HG02623 (cell line): ENCODE measurements at regions not wholly inside any gene's neighbourhood (a gene's known extent, or its start where the extent isn't known, plus 50 kb on each side); places are given as distances from the start of the nearest gene placed in this dataset.

Experiments used
- ATAC-seq: cut with Tn5 transposase; IDR thresholded peaks from one replicate; pipeline ENCODE4 v1.9.1; 2021; ENCODE audit warnings: moderate library complexity; ENCODE audit not compliant: unreplicated experiment

DNA sequence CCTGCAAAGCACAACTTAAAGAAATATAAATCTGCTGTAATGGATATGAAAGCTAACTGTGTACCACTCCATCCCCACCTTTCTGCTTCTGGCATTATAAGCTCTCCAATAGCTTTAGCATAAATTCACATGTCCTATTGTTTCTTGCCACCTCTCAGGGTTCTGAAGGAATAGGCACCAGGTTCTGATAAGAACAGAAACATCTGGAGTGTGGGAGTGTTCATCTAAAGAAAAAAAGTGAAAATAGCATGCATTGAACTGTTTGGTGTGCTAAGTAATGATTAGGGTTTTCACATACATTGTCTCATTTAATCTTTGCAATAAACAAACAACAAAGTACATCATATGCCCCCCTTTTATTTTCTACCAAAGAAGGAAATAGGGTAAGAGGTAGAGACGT, 72.3 kb downstream of the FAM76B start:
- no peak for ATAC-seq

DNA sequence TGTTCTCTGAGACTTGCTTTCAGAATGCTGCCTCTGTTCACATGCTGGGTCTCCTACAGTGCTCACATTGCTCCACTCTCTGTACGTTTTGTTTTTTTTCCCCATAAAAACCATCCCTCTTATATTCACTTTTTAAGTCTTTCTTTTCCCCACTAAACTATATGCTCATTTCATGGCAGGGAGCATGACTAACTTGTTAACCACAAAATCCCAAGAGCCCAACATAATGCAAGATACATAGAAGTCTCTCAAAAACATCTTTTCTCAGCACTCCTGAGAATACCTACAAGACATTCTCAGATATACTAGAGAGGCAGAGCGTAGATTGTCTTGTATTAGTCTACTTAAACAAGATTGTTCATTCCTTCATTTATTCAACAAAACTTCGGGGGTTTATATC, 73.3 kb downstream of the FAM76B start:
- no peak for ATAC-seq

GRCh38 chr11:95715777-95716241, 73.8 kb downstream of the FAM76B start:
- peak; percentile 83 for ATAC-seq

- no peak for ATAC-seq
Measured at GRCh38 chr11:95714843-95715776, 74.5 kb downstream of the FAM76B start.

- no peak for ATAC-seq
Measured at GRCh38 chr11:95713428-95713827, 76.2 kb downstream of the FAM76B start.

DNA sequence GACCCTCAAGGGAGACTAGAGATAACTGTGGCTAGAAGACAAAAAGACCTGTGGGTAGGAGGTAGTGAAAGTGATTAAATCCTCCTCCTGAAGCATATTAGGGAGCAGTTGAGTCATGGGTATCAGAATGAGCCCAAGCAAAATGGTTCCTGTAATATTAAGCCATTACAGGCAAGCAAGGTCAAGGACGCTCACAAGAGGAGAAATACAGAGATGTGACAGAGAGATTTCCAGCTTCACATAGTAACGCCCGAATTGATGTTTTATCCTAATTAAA, 77.7 kb downstream of the FAM76B start:
- ATAC-seq: peak; percentile 11

DNA sequence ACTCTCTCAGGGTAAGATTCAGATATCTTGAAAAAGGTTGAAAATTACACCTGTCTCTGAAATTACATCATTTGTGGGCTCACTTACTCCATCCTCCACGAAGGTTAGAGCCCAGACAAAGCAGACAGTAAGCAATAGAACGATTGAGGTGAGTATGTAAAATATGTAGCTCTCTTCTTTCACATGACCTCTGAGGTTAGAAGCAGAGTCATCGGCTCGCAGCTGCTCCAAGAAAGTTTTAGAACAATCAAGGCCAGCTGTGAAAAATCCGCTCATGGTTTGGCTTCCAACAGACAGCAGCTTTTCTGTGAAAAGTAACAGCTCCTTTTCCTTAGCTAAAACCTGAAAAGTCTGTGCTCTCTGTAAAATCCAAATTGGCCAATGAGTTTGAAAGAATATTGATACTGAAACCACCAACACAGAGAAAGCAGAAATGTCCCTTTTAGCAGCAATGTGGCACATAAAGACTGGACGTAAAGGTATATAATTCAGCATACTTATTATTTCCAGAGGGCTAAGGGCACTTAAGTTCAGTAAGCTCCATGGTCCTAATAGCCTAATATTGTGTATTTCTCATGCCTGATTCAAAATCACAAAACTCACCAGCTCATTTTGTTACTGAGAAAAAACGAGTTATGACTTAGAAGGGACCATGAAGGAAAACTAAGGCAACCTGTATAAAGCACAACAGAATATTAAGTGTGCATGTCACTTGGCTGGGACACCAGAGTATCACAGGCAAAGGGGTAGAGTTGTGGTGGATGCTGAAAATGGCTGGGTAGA, 78.2 kb downstream of the FAM76B start:
- peak; percentile 33 for ATAC-seq

DNA sequence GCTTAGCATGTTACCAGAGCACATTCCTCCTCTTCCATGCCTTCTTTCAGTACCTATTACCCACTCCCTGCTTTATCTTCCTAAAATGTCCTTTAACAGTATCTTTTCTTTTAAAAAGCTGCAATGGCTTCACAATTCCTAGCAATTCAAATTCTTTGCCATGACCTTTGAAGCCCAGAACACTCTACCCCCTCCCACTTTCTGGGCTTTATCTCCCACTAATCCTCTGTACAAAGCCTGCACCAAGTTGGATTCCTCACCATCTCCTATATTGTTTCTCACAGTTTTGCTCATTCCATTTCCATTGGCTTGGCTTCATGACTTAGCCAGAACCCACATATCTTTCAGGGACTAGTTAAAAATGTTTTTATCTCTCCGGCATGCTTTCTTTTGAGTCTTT, 80.9 kb downstream of the FAM76B start:
- ATAC-seq: no peak

GRCh38 chr11:95706974-95707387, 82.6 kb downstream of the FAM76B start:
- ATAC-seq: no peak

DNA sequence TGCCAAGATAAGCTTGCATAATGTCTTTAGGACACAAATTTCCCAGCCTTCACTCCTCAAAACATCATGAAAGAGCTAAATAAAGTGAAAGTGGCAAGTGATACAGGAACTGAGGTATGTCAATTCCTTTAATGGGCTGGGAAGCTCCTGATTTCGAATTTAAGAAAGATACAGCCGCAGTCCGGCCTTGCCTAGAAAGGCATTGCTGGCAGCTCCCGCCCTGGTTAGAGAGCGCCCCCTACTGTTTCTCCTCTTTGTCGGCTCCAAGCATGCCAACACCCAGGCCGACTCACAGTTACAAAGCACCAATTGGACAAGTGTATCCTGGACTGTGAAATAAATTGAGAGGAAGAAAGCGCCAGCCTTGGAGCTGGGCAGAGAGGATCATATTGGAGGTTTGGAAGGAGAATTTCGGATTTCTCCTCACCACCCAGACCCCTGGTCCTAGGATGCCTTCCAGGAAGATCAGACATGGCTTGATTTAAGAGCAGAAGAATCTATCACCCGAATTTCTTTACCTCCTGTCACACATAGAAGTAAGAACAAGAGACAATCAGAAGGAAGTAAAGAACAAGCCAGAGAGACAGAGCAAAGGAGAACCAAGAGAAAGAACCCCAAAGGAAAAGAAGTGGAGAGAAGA, 84.0 kb downstream of the FAM76B start:
- ATAC-seq: peak; percentile 86

- no peak for ATAC-seq
Measured at GRCh38 chr11:95704865-95705264, 84.7 kb downstream of the FAM76B start.

DNA sequence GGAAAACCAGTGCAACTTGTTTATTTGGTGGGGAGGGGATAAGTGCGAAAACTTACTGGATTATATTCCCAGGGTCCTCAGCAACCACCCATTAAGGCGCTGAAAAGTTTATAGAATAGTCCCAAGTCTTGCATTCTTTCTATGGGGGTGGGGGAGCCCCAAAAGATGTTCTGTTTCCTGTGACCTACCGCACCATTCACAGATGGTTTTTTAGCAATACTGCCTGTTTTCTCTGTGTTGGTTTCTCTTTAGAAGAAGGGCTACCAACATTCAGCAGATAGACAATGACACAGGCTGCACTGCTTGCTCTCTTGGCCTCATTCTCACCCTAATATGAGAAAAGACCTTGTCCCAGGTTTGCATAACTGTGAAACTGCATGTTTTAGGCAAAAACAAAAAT, 86.5 kb downstream of the FAM76B start:
- ATAC-seq: no peak

GRCh38 chr11:95702526-95702925, 87.1 kb downstream of the FAM76B start:
- ATAC-seq: no peak

DNA sequence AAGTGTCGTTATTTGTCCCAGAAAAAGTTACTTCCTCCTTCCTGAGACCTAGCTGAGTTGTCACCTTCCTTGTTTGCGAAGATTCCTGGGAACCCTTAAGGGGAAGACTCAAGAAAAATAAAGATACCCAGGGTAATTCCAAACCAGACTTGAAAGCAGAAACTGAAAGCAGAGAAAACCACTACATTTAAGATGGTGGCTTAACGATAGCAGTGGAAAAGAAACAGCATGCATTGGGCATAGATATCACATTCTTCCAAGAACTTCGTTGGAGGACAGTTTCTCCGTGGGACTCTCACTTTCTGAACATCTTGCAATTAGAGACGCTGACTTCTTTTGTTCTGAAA, 89.1 kb downstream of the FAM76B start:
- peak; percentile 44 for ATAC-seq

- peak; percentile 36 for ATAC-seq
Measured at GRCh38 chr11:95699631-95700470, 89.7 kb downstream of the FAM76B start.

DNA sequence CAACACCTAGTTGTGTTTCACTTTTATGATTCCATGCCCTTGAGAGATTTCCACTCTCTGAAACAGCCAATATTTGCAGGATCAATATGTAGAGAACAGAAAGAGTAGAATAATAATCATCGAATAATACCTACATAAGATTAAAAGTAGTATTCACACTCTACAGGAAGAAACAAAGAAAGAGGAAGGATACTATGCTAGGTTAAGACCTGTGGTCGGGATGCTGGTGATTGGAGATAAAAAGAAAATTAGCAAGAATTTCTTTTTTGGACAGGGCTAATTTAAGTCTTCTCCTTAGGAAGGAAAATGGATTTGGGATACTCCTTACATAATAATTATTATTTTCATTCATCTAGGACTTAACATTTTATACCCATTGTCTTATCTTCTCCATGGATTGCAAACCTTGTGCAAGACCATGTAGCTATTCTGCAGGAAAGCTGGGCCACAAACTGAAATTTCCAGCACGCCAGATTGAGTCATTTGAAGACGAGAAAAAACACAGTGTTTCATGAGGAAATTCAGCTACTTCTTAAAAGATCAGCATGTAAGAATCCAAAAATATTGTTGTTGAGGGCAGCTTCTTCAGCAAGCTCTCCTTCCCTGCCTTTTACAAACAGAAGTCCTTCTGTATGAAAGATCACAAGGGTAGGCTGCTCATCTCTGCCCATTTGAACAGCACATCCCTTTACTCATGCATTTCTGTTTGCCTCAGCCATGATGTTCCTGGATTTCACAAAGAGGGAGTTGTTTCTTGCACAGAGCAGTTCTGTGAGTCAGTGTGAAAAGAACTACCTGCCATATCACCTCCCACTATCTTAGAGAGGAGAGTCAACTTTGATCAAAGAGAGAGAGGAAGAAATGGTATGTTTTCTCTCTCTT, 90.7 kb downstream of the FAM76B start:
- no peak for ATAC-seq

DNA sequence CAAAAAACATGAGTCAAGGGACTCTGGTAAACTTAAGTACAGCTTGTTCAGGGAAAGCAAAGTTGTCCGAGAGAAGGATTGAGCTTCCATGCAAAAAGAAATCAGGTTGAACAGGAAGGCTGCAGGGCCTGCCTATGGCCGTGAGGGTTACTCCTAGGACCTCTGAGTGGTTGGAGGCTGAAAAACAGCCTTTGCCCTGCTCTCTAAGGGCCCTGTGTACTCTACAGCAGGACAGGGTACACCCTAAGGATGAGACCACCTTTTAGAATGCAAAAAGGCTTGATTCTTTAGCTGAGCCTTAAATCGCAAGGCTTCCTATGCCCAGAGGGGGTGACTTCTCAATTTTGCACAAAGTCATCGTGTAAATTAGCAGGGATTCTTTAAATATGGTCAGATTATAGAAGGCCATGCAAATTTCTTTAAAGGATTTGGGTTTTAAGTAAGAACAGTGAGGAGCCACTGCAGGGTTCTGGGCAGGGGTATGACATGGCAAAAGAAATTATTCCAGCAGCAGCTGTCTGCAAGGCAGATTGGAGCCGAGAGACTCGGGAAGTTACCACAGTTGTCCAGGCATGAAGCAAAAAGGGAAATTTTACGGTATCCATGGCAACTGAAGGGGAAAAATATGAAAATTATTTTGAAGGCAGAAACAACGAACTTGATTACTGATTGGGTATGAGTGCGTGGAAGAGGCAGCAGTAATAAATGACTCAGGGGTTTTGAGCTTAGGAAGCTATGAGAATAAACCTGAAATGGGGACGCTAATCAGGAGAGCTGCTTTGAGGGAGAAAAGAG, 91.8 kb downstream of the FAM76B start:
- ATAC-seq: no peak

- no peak for ATAC-seq
Measured at GRCh38 chr11:95695181-95695580, 94.4 kb downstream of the FAM76B start.

DNA sequence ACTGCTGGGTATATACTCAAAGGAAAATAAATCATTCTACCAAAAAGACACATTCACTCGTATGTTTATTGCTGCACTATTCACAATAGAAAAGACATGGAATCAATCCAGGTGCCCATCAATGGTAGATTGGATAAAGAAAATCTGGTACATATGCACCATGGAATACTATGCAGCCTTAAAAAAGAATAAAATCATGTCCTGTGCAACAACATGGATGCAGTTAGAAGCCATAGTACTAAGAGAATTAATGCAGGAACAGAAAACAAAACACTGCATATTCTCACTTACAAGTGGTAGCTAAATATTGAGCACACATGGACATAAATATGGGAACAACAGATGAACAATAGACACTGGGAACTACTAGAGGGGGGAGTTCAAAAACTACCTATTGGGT, 96.3 kb downstream of the FAM76B start:
- ATAC-seq: no peak
